ENCODE measurements at regions not wholly inside any gene's neighbourhood (a gene's known extent, or its start where the extent isn't known, plus 50 kb on each side); places are given as distances from the start of the nearest gene placed in this dataset.

GRCh38 chr2:236689981-236690380 lies 120.4 kb downstream of the ACKR3 start:
- DNase-seq (ENCODE audit: low read depth in 2 of 2), result no peak

GRCh38 chr2:236690726-236691125 lies 121.1 kb downstream of the ACKR3 start:
- DNase-seq (ENCODE audit: low read depth in 2 of 2), result no peak

- no peak for DNase-seq (ENCODE audit: low read depth in 2 of 2)
These were observed 122.2 kb downstream of the ACKR3 start for GRCh38 chr2:236691799-236692167.

GRCh38 chr2:236692937-236693336 lies 123.3 kb downstream of the ACKR3 start:
- no peak for DNase-seq (ENCODE audit: low read depth in 2 of 2)

GRCh38 chr2:236693531-236693930 lies 123.9 kb downstream of the ACKR3 start:
- no peak for DNase-seq (ENCODE audit: low read depth in 2 of 2)

- no peak for DNase-seq (ENCODE audit: low read depth in 2 of 2)
These were observed 124.7 kb downstream of the ACKR3 start for GRCh38 chr2:236694146-236694888.

GRCh38 chr2:236696834-236697233 lies 127.2 kb downstream of the ACKR3 start:
- no peak for DNase-seq (ENCODE audit: low read depth in 2 of 2)

- no peak for DNase-seq (ENCODE audit: low read depth in 2 of 2)
These were observed 128.5 kb downstream of the ACKR3 start for GRCh38 chr2:236698016-236698627.

- no peak for DNase-seq (ENCODE audit: low read depth in 2 of 2)
These were observed 131.1 kb downstream of the ACKR3 start for GRCh38 chr2:236700703-236701102.

- DNase-seq (ENCODE audit: low read depth in 2 of 2), result no peak
These were observed 133.2 kb downstream of the ACKR3 start for GRCh38 chr2:236702657-236703372.

GRCh38 chr2:236703373-236703709 lies 133.7 kb downstream of the ACKR3 start:
- DNase-seq (ENCODE audit: low read depth in 2 of 2), result no peak

GRCh38 chr2:236703906-236704305 lies 134.3 kb downstream of the ACKR3 start:
- DNase-seq (ENCODE audit: low read depth in 2 of 2), result no peak

- DNase-seq (ENCODE audit: low read depth in 2 of 2), result no peak
These were observed 135.3 kb downstream of the ACKR3 start for GRCh38 chr2:236704887-236705286.

GRCh38 chr2:236705295-236706105 lies 135.9 kb downstream of the ACKR3 start:
- DNase-seq (ENCODE audit: low read depth in 2 of 2), result no peak

- DNase-seq (ENCODE audit: low read depth in 2 of 2), result no peak
These were observed 136.7 kb downstream of the ACKR3 start for GRCh38 chr2:236706288-236706687.

GRCh38 chr2:236706803-236707202 lies 137.2 kb downstream of the ACKR3 start:
- DNase-seq (ENCODE audit: low read depth in 2 of 2), result no peak

- DNase-seq (ENCODE audit: low read depth in 2 of 2), result no peak
These were observed 141.8 kb downstream of the ACKR3 start for GRCh38 chr2:236711440-236711839.

- no peak for DNase-seq (ENCODE audit: low read depth in 2 of 2)
These were observed 142.7 kb downstream of the ACKR3 start for GRCh38 chr2:236712304-236712703.

GRCh38 chr2:236712961-236713673 lies 143.5 kb downstream of the ACKR3 start:
- no peak for DNase-seq (ENCODE audit: low read depth in 2 of 2)

- DNase-seq (ENCODE audit: low read depth in 2 of 2), result no peak
These were observed 144.5 kb downstream of the ACKR3 start for GRCh38 chr2:236714080-236714479.

- peak in 1 of 2 donors; percentile 56 for DNase-seq (ENCODE audit: low read depth in 2 of 2)
These were observed 145.5 kb downstream of the ACKR3 start for GRCh38 chr2:236715077-236715476.

Data from lung microvascular endothelial cell (primary cell).